HG03159 (cell line): ENCODE measurements at regions not wholly inside any gene's neighbourhood (a gene's known extent, or its start where the extent isn't known, plus 50 kb on each side); places are given as distances from the start of the nearest gene placed in this dataset.

Experiments
- ATAC-seq: cut with Tn5 transposase; IDR thresholded peaks from one replicate; pipeline ENCODE4 v1.9.1; 2021; ENCODE audit warnings: mild to moderate bottlenecking, moderate library complexity; ENCODE audit not compliant: unreplicated experiment

- ATAC-seq, result no peak
Observed at GRCh38 chr4:14880805-14881204, 121.5 kb upstream of the CPEB2 start.

DNA sequence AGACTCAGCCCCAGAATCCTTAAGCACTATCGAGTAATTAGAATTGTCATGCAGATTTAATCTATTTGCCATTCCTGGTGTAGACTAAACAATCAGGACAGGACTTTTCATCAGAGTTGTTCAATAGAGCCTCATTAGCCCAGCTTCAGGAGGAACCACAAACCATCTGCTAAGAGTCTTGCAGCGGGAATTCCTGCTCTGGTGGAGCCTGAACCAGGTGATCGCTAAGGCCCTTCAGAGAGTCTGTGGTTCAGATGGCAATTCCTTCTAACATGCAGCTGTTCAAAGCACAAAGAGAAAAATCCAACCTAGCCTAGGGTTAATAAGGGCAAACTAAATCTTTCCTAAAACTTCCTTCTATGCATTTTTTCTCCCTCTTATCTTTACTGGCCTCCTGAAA lies 119.1 kb upstream of the CPEB2 start:
- no peak for ATAC-seq

- ATAC-seq, result no peak
Observed at GRCh38 chr4:14883661-14884060, 118.6 kb upstream of the CPEB2 start.

DNA sequence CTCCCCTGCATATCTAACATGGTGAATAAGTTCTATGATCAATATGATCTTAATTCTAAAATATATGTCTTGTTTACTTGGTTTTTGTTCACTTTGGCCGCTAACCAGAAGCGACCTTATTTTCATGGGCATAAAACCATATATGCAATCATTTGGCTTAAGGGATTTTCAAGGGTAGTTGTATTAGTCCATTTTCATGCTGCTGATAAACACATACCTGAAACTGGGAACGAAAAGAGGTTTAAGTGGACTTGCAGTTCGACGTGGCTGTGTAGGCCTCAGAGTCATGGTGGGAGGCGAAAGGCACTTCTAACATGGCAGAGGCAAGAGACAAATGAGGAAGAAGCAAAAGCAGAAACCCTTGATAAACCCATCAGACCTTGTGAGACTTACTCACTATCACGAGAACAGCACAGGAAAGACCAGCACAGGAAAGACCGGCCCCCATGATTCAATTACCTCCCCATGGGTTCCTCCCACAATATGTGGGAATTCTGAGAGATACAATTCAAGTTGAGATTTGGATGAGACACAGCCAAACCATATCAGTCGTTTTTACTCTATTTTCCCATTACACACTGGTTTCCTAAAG lies 114.3 kb upstream of the CPEB2 start:
- ATAC-seq, result no peak

GRCh38 chr4:14888790-14889572 lies 113.3 kb upstream of the CPEB2 start:
- ATAC-seq, result no peak

- ATAC-seq, result no peak
Observed at GRCh38 chr4:14892563-14892962, 109.7 kb upstream of the CPEB2 start.

GRCh38 chr4:14893713-14894112 lies 108.6 kb upstream of the CPEB2 start:
- ATAC-seq, result no peak

GRCh38 chr4:14894392-14895292 lies 107.6 kb upstream of the CPEB2 start:
- ATAC-seq, result no peak

DNA sequence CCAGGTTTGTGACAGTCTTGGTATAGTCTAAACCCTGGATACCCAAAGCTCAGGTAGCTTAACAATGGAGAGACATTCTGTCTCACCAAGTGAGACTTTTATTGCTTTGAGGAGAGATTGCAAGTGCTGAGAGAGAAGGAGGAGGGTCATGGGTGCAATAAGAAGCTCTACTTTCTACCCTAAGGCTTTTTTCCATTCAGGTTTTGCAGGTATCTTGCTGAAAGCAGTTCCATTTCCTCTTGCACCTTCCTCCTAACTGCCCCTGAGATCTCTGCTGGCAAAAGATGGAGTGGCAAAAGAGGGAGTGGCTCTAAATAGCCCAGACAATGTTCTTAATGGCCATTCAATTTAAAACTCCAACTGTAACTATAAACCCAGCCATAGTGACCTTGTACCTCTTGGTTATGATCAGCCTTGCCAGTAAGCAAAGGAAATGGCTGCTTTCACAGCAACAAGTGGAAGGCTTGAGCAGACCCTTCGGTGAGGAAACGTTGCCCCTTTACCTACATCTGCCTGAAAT lies 105.6 kb upstream of the CPEB2 start:
- no peak for ATAC-seq

GRCh38 chr4:14897217-14897616 lies 105.1 kb upstream of the CPEB2 start:
- no peak for ATAC-seq

DNA sequence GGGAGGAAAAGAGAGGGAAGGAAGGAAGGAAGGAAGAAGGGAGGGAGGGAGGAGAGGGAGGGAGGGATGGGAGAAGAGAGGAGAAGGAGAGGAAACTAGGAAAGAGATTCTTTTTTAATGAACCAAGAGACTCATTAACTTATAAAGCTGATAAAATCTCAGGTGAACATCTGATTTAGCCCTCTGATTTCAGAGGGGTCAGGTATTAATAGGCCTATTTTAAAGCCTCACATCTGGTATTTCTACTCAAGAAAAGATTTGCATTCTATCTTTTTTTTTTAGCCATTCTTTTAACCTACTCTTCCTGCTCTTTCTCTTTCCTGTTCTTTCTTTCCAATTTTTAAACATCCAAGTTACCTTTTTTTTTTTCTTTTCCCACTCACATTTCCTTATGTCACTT lies 103.3 kb upstream of the CPEB2 start:
- no peak for ATAC-seq

GRCh38 chr4:14902342-14902741 lies 99.9 kb upstream of the CPEB2 start:
- ATAC-seq, result no peak

- ATAC-seq, result no peak
Observed at GRCh38 chr4:14903321-14903720, 99.0 kb upstream of the CPEB2 start.

DNA sequence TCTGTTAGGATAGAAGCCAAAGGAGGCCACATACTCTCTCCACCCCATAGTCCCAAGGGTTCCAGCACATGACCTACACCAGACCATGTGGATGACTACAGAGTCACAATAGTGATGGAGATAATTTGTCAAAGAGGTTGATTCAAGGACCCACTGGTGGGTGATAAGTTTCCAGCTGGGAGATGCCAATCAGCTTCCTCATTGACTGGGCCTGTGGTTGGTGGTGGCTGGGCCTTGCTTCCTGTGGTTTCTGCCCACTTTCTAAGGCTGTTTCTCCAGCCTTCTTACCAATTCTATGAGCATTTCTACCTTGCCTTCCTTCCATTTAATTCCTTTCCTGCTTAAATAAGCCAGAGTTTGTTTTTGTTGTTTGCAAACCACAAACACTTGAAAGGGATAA lies 95.5 kb upstream of the CPEB2 start:
- ATAC-seq, result no peak

DNA sequence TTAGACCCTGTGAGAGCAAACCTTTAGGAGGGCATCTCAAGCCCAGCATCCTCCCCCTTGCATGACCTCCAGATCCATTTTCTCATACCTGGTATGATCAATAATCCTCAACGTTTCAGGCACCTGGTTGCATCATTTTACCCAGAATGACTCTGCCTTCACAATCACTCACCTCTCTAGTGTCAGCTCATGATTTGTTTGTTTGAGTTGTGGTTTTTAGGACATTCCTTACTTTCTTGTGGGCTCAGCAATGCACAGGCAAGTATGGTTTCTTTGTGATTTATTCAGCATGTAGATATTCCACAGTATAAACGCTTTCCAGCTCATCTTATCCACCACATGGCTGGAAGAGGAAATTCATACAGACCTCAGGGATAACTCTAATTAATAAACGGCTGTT lies 93.6 kb upstream of the CPEB2 start:
- ATAC-seq, result no peak

DNA sequence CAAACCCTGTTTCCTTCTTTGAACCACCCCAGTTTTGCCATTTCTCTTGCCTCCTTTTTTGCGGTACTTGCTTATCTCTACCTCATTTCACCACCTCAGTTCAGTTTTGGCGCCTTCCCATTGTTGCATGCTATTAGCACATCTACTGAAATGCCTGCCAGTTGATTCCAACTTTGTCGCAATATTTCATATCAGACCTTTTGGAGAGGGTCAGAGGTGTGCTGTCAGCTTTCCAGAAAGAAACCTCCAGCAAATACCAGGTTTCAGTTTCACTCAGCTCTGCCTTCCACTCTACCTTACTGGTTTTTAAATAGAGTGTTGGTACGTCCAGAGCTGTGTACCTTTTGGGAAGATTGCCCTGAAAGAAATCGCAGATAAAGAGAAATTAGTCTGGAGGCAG lies 91.9 kb upstream of the CPEB2 start:
- ATAC-seq, result no peak

DNA sequence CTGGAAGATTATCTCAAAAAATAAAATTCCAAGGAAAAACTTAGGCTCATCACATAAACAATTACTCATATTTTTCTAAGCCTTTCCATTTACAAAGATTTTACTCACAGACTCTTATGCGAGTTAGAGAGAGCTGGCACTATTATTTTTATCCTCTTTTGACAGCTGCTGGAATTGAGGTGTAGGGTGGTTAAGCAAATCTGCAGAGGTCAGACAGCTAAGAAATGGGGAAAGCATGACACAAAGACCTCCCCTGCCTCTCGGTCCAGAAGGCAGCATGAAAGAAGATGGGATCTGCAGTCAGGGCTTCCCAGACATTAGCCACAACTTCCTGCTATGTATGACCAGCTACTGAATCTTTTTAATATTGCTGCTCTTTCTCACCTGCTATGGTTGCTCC lies 89.9 kb upstream of the CPEB2 start:
- ATAC-seq, result no peak

DNA sequence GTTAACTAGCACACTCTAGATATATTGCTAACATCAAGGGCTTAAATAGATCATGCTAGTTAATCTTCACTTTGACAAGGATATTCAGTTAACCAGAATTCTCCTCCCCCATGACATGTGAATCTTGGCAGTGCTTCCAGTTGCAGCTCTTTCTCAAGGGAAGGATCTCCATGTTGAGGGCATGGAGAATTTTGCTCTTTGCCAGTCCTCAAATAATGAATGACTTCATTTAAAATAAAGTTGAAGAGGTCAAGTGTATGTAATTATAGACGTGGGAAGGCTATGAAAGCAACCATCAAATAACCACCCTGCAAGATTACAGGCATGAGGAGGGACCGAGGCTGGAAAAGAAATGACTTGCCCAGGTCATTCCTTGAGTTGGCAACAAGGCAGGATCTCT lies 87.3 kb upstream of the CPEB2 start:
- ATAC-seq, result no peak

GRCh38 chr4:14916554-14917297 lies 85.6 kb upstream of the CPEB2 start:
- no peak for ATAC-seq

DNA sequence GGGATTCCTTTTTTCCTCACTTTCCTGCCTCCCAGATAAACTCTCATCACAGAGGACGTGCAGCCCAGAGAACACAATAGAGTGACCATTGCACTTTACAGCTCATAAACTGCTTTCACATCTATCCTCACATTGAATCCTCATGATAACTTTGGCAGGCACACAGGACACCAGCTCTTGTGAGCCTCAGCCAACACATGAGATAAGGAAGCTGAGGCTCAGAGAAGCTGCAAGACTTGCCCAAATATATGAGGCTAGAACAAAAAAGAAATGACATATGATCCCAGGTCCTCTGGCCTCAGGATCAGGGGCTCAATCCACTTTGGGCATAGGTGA lies 85.0 kb upstream of the CPEB2 start:
- ATAC-seq, result no peak

GRCh38 chr4:14918336-14918735 lies 83.9 kb upstream of the CPEB2 start:
- ATAC-seq, result no peak
